HG02884 (cell line): ENCODE measurements at regions not wholly inside any gene's neighbourhood (a gene's known extent, or its start where the extent isn't known, plus 50 kb on each side); places are given as distances from the start of the nearest gene placed in this dataset.

Experiments
- ATAC-seq: cut with Tn5 transposase; IDR thresholded peaks from one replicate; pipeline ENCODE4 v1.9.1; 2021; ENCODE audit warnings: mild to moderate bottlenecking, moderate library complexity; ENCODE audit not compliant: unreplicated experiment

- no peak for ATAC-seq
These were observed 80.4 kb upstream of the BTN3A2 start for GRCh38 chr6:26284537-26285142.

GRCh38 chr6:26285143-26286134, 79.6 kb upstream of the BTN3A2 start:
- ATAC-seq = peak; percentile 64

- ATAC-seq = no peak
These were observed 78.7 kb upstream of the BTN3A2 start for GRCh38 chr6:26286168-26286877.

- ATAC-seq = no peak
These were observed 76.8 kb upstream of the BTN3A2 start for GRCh38 chr6:26288155-26288554.

- no peak for ATAC-seq
These were observed 74.1 kb upstream of the BTN3A2 start for GRCh38 chr6:26290941-26291340.

- ATAC-seq = no peak
These were observed 72.3 kb upstream of the BTN3A2 start for GRCh38 chr6:26292709-26293108.

GRCh38 chr6:26294302-26294701, 70.7 kb upstream of the BTN3A2 start:
- ATAC-seq = no peak

- no peak for ATAC-seq
These were observed 69.1 kb upstream of the BTN3A2 start for GRCh38 chr6:26295691-26296555.

- no peak for ATAC-seq
These were observed 68.5 kb upstream of the BTN3A2 start for GRCh38 chr6:26296556-26296856.

- no peak for ATAC-seq
These were observed 67.9 kb upstream of the BTN3A2 start for GRCh38 chr6:26296857-26297648.

- no peak for ATAC-seq
These were observed 65.5 kb upstream of the BTN3A2 start for GRCh38 chr6:26299286-26300042.

- no peak for ATAC-seq
These were observed 65.0 kb upstream of the BTN3A2 start for GRCh38 chr6:26300043-26300331.

- ATAC-seq = no peak
These were observed 64.6 kb upstream of the BTN3A2 start for GRCh38 chr6:26300359-26300758.

- no peak for ATAC-seq
These were observed 64.2 kb upstream of the BTN3A2 start for GRCh38 chr6:26300828-26301227.

GRCh38 chr6:26301638-26302037, 63.4 kb upstream of the BTN3A2 start:
- no peak for ATAC-seq

- ATAC-seq = no peak
These were observed 61.9 kb upstream of the BTN3A2 start for GRCh38 chr6:26302941-26303559.

- ATAC-seq = no peak
These were observed 60.7 kb upstream of the BTN3A2 start for GRCh38 chr6:26304213-26304796.

- peak; percentile 46 for ATAC-seq
These were observed 60.0 kb upstream of the BTN3A2 start for GRCh38 chr6:26304797-26305640.
